ENCODE measurements at regions not wholly inside any gene's neighbourhood (a gene's known extent, or its start where the extent isn't known, plus 50 kb on each side); places are given as distances from the start of the nearest gene placed in this dataset.

GRCh38 chr14:58898655-58899316, 261.0 kb downstream of the DACT1 start:
- no peaks in the 10 kb centered on the region for H3K79me2 ChIP-seq (ENCODE audit: control insufficient read depth in 1 of 2, insufficient read depth in 2 of 2, low read length in 2 of 2)
- H2BK12ac ChIP-seq (ENCODE audit: low read depth, low read length): no peak overlapping the region
- H3K18ac ChIP-seq (ENCODE audit: extremely low read depth, low read length): no peak overlapping the region
- CTCF ChIA-PET (ENCODE audit: partially characterized antibody): interaction anchor here (0.6 kb wide), 1 partner anchor 257 kb away, joined by 3 read pairs; no protein-coding TSS in a partner anchor
- no peak overlapping the region for H4K5ac ChIP-seq (ENCODE audit: insufficient read length, low read depth, low read length)
- no peak overlapping the region for H2BK5ac ChIP-seq (ENCODE audit: low read depth, low read length)
- DNase-seq (ENCODE audit: low read depth in 1 of 2, low spot score in 2 of 2) (no peak), FAIRE-seq (no peak)
- H4K20me1 ChIP-seq (replicated peaks in 1 of 2; ENCODE audit: control insufficient read depth in 1 of 2, insufficient read depth in 2 of 2, low read length in 2 of 2): no peaks in the 10 kb centered on the region
- TF ChIP-seq JUND (IDR thresholded peaks at IDR 0.05; ENCODE audit: low read length) (no peak), BCL11A (IDR thresholded peaks at IDR 0.05; ENCODE audit: low read depth in 2 of 2, low read length in 2 of 2) (no peak), RNF2 (IDR thresholded peaks at IDR 0.05; ENCODE audit: borderline replicate concordance, low read depth, low read length, missing control alignments, poor library complexity, severe bottlenecking) (no peak)
- POLR2A ChIA-PET (ENCODE audit: partially characterized antibody): no interaction called here
- no peak overlapping the region for H3K9ac ChIP-seq (replicated peaks in 1 of 4; ENCODE audit: extremely low read depth in 1 of 4, low read depth in 3 of 4, low read length in 3 of 4)
- peaks cover 0 to 2% (median 0%) of the 10 kb centered on the region in 4 experiments; a peak in 1 of 7 replicates for H3K4me1 ChIP-seq (replicated peaks in 1 of 4; ENCODE audit: control insufficient read depth in 3 of 4, insufficient read depth in 4 of 4, low read length in 3 of 4)
- H4K8ac ChIP-seq (ENCODE audit: extremely low read depth, insufficient read depth, low read length): no peak overlapping the region
- no peaks in the 10 kb centered on the region for H3K23me2 ChIP-seq (ENCODE audit: low read depth, low read length)
- H3K23ac ChIP-seq (ENCODE audit: insufficient read length): no peak overlapping the region
- H3K36me3 ChIP-seq (ENCODE audit: control insufficient read depth in 2 of 4, insufficient read depth in 4 of 4, low read length in 3 of 4): no peaks in the 10 kb centered on the region
- no peak overlapping the region for H4K91ac ChIP-seq (replicated peaks; ENCODE audit: insufficient read length, low read length)
- no peak overlapping the region for H2BK15ac ChIP-seq (ENCODE audit: low read length)
- H2AFZ ChIP-seq (ENCODE audit: low read length): no peak overlapping the region
- no peak overlapping the region for H2BK20ac ChIP-seq (ENCODE audit: low read length)
- no peak overlapping the region for H3K4me2 ChIP-seq (ENCODE audit: insufficient read depth in 1 of 2, low read depth in 2 of 2, low read length in 2 of 2)
- H2BK120ac ChIP-seq (replicated peaks; ENCODE audit: low read depth, low read length): no peak overlapping the region
- no peak overlapping the region for H3K4ac ChIP-seq (replicated peaks; ENCODE audit: insufficient read length, low read depth, low read length)
- H3K14ac ChIP-seq (ENCODE audit: insufficient read length): no peak overlapping the region
- H3K9me3 ChIP-seq (ENCODE audit: insufficient read depth in 2 of 2, low read depth in 1 of 2, low read length in 1 of 2): peaks cover 0 to 4% of the 10 kb centered on the region in 2 experiments; a peak in 1 of 4 replicates
- H3K27ac ChIP-seq (ENCODE audit: low read depth, low read length): no peak overlapping the region
- H3K56ac ChIP-seq (replicated peaks; ENCODE audit: insufficient read length, low read depth, low read length): no peak overlapping the region
- 94% methylated on average over 4 of the region's 4 CpGs; no CpG with 5 or more reads in 1 of the 2 experiments for WGBS, 2 experiments (ENCODE audit: extremely low coverage in 1 of 2, insufficient coverage in 1 of 2, insufficient read length in 1 of 2, insufficient replicate concordance in 2 of 2, low coverage in 1 of 2, low lambda C conversion rate in 2 of 2, missing lambda C conversion rate in 1 of 2)
- H2AK5ac ChIP-seq (ENCODE audit: low read depth, low read length): no peak overlapping the region
- H3K27me3 ChIP-seq (replicated peaks in 1 of 4; ENCODE audit: control insufficient read depth in 3 of 4, extremely low read depth in 1 of 4, insufficient read depth in 3 of 4, low read length in 3 of 4): no peaks in the 10 kb centered on the region
- H3K4me3 ChIP-seq (ENCODE audit: extremely low read depth in 1 of 4, insufficient read depth in 2 of 4, low read depth in 3 of 4, low read length in 4 of 4): no peak overlapping the region
- no peaks in the 10 kb centered on the region for H3K79me1 ChIP-seq (ENCODE audit: low read depth, low read length)
